Activated naive CD8-positive, alpha-beta T cell treated with anti-CD3 and anti-CD28 coated beads, Interleukin-2, amount 10 ng/mL, durations not matched to agents 7 days and 5 days (primary cell): ENCODE measurements at regions not wholly inside any gene's neighbourhood (a gene's known extent, or its start where the extent isn't known, plus 50 kb on each side); places are given as distances from the start of the nearest gene placed in this dataset.
"Not testable (repeated sequence)": the region's sequence is repeated elsewhere in the genome, so short reads cannot be mapped to it uniquely, and the experiment has no call there.

Source experiments
- ATAC-seq: fragments of 150-1000 bp; cut with Tn5 transposase; one replicate; pipeline ENCODE4 v1.10.0; 2021; ENCODE audit warnings: low read depth, moderate library complexity
- POLR2A ChIA-PET: fragments of 350-600 bp; sonication (Branson Sonifier 250); formaldehyde crosslinking; loops from one replicate; lab custom pipeline; 2021; ENCODE audit warnings: antibody characterized with exemption; lab: Charles Lee
- DNase-seq: peaks from one replicate; pipeline ENCODE4 v3.0.0; 2021
- H3K27ac Mint-ChIP-seq: one replicate; pipeline ENCODE4 v1.8.0; 2022; ENCODE audit warnings: mild to moderate bottlenecking, mixed read lengths
- H3K27me3 Mint-ChIP-seq: one replicate; pipeline ENCODE4 v1.8.0; 2022; ENCODE audit warnings: mild to moderate bottlenecking, moderate library complexity, mixed read lengths
- H3K36me3 Mint-ChIP-seq: one replicate; pipeline ENCODE4 v1.8.0; 2021; ENCODE audit warnings: mild to moderate bottlenecking, mixed read lengths
- H3K4me1 Mint-ChIP-seq: one replicate; pipeline ENCODE4 v1.8.0; 2021; ENCODE audit warnings: mixed read lengths
- H3K4me3 Mint-ChIP-seq: one replicate; pipeline ENCODE4 v1.8.0; 2022; ENCODE audit warnings: mild to moderate bottlenecking, moderate library complexity, mixed read lengths
- H3K9me3 Mint-ChIP-seq: one replicate; pipeline ENCODE4 v1.8.0; 2021; ENCODE audit warnings: mixed read lengths

- DNase-seq, H3K36me3 Mint-ChIP-seq, H3K27ac Mint-ChIP-seq, H3K27me3 Mint-ChIP-seq, ATAC-seq, POLR2A ChIA-PET, H3K4me3 Mint-ChIP-seq, H3K4me1 Mint-ChIP-seq: not testable (repeated sequence)
- peaks cover 27% of the 10 kb centered on the region for H3K9me3 Mint-ChIP-seq
These were observed 1533.5 kb upstream of the TPTE start for GRCh38 chr21:8987896-8988295.

- Mint-ChIP-seq H3K4me3 (no peak overlapping the region), H3K36me3 (no peaks in the 10 kb centered on the region), H3K4me1 (no peaks in the 10 kb centered on the region), H3K27me3 (no peaks in the 10 kb centered on the region), H3K27ac (no peak overlapping the region), H3K9me3 (peaks cover 33% of the 10 kb centered on the region)
- no peak for ATAC-seq
- POLR2A ChIA-PET = no interaction called here
- DNase-seq = no peak
These were observed 1532.7 kb upstream of the TPTE start for GRCh38 chr21:8988696-8989095.

DNA sequence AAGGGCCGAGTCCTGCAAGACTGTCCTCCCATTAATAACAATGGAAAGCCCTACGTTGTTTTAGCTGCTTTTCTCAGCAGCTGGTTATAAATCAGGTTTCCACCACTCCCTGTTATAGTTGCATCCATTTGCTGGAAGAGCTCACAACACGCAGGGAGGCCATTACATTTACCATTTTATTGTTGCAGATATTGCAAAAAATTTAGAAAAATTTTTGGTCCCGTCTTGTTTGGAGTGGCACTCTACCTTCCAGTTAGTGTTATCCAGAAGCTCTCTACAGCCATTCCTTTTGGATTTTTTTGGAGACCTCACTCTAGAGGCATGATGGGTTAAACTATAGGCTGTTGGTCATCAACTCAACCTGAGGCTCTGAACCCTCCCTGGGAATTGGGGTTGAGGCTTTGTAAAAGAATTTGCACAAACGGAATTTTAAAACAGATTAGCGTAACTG, 1532.1 kb upstream of the TPTE start:
- H3K4me1 Mint-ChIP-seq = no peaks in the 10 kb centered on the region
- no peak overlapping the region for H3K4me3 Mint-ChIP-seq
- no peaks in the 10 kb centered on the region for H3K27me3 Mint-ChIP-seq
- POLR2A ChIA-PET = no interaction called here
- DNase-seq (no peak), ATAC-seq (no peak)
- H3K27ac Mint-ChIP-seq = no peak overlapping the region
- H3K9me3 Mint-ChIP-seq = peaks cover 36% of the 10 kb centered on the region
- H3K36me3 Mint-ChIP-seq = no peaks in the 10 kb centered on the region

DNA sequence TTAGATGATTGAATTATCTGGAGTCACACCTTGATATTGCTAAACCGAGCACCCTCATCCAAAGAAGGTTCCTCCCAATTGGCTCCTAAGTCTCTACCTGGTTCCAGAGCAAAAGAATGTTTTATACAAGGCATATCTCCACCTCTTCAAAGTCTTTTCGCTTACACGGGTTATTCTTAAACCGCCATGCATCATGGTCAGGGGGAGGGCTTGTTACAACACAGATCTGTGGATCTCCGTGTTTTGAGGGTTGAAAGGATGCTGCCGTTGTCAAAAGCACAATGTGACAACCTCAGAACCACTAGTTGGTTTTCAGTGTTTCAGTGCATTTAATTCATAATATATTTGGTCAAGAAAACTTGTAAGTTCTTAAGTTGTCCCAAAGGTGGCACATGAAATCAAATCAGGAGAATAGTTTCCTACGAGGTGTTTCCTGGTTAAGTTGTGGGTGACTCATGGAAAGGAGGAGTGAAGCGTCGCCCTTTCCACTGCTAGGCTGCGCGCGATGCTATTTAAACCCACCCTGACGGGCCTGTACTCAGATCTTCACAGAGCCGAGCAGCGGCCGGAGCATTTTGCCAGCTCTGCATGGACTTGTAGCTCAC, 1531.6 kb upstream of the TPTE start:
- POLR2A ChIA-PET = no interaction called here
- H3K36me3 Mint-ChIP-seq = no peaks in the 10 kb centered on the region
- H3K27ac Mint-ChIP-seq = no peak overlapping the region
- no peaks in the 10 kb centered on the region for H3K4me1 Mint-ChIP-seq
- no peaks in the 10 kb centered on the region for H3K27me3 Mint-ChIP-seq
- peaks cover 37% of the 10 kb centered on the region for H3K9me3 Mint-ChIP-seq
- DNase-seq (no peak), ATAC-seq (no peak)
- no peak overlapping the region for H3K4me3 Mint-ChIP-seq

DNA sequence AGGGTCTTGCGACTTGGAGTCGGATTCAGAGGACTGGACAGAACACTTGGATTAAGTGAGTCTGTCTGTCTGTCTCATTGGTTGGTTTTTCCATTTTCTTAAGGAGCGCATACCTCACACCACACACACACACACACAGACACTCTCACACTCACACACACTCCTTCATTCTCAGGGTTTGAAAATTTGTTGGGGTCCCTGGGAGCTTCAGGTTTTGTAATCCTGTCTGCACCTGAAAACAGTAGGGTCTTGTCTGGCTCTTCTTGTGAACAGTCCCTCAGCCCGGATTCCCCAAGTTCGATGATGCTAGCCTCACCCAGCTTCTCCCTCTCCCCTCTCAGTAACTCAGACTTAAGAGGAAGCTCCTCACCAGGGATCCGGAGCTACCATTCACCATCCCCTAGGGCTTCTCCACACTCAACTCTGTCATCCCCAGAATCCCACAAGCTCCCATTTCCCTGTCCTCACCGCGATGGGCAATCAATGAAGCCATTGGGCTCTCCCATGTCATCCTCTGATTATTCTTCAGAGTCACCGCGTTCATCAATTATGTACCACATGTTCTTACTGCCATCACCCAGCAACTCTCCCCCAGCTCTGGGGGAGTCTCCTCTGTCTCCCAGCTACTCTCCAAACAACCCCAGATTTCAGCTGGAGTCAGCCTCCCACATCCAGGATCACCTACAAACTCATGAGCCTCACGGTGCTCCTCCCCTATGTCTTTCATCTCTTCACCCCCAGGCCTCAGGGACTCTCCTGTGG, 1530.9 kb upstream of the TPTE start:
- no peaks in the 10 kb centered on the region for H3K27me3 Mint-ChIP-seq
- H3K4me3 Mint-ChIP-seq = no peak overlapping the region
- ATAC-seq (no peak), DNase-seq (no peak)
- POLR2A ChIA-PET = no interaction called here
- H3K27ac Mint-ChIP-seq = no peak overlapping the region
- no peaks in the 10 kb centered on the region for H3K36me3 Mint-ChIP-seq
- H3K9me3 Mint-ChIP-seq = peaks cover 39% of the 10 kb centered on the region
- no peaks in the 10 kb centered on the region for H3K4me1 Mint-ChIP-seq

GRCh38 chr21:8991088-8991907, 1530.1 kb upstream of the TPTE start:
- Mint-ChIP-seq H3K9me3 (peaks cover 39% of the 10 kb centered on the region), H3K36me3 (no peaks in the 10 kb centered on the region), H3K4me1 (no peaks in the 10 kb centered on the region), H3K27ac (no peak overlapping the region), H3K4me3 (no peak overlapping the region), H3K27me3 (no peaks in the 10 kb centered on the region)
- ATAC-seq (no peak), DNase-seq (no peak)
- POLR2A ChIA-PET = no interaction called here

DNA sequence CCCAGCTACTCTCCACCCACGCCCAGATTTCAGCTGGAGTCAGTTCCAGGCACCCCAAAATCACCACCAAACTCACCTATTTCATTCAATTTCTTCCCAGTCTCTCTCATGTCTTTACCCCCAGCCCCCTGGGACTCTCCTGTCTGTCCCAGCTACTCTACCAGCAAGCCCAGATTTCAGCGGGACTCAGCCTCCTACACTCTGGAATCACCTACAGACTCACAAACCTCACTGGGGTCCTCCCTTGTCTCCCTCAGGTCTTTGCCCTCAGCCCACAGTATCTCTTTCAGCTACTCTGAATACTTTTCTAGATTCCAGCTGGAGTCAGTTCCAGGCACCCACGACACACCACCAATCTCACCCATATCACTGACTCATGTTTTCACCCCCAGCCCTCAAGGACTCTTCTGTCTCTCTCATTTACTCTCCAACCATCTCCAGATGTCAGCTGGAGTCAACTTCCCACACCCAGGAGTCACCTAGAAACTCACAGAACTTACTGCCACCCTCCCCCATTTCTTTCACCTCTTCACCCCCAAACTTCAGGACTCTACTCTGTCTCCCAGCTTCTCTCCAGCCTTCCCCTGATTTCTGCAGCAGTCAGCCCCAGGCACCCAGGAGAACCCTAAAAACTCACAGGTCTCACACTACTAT, 1529.3 kb upstream of the TPTE start:
- no peaks in the 10 kb centered on the region for H3K36me3 Mint-ChIP-seq
- no peaks in the 10 kb centered on the region for H3K4me1 Mint-ChIP-seq
- H3K27me3 Mint-ChIP-seq = no peaks in the 10 kb centered on the region
- no peak overlapping the region for H3K4me3 Mint-ChIP-seq
- no peak overlapping the region for H3K27ac Mint-ChIP-seq
- DNase-seq (no peak), ATAC-seq (no peak)
- POLR2A ChIA-PET = no interaction called here
- peaks cover 39% of the 10 kb centered on the region for H3K9me3 Mint-ChIP-seq

- Mint-ChIP-seq H3K4me1 (no peaks in the 10 kb centered on the region), H3K36me3 (no peaks in the 10 kb centered on the region), H3K9me3 (peaks cover 39% of the 10 kb centered on the region), H3K27ac (no peak overlapping the region), H3K27me3 (no peaks in the 10 kb centered on the region), H3K4me3 (no peak overlapping the region)
- POLR2A ChIA-PET = no interaction called here
- no peak for DNase-seq
- ATAC-seq = no peak
These were observed 1528.6 kb upstream of the TPTE start for GRCh38 chr21:8992731-8993174.

- ATAC-seq (no peak), DNase-seq (no peak)
- Mint-ChIP-seq H3K9me3 (peaks cover 39% of the 10 kb centered on the region), H3K4me3 (no peak overlapping the region), H3K27ac (no peak overlapping the region), H3K4me1 (no peaks in the 10 kb centered on the region), H3K36me3 (no peaks in the 10 kb centered on the region), H3K27me3 (no peaks in the 10 kb centered on the region)
- POLR2A ChIA-PET = no interaction called here
These were observed 1528.0 kb upstream of the TPTE start for GRCh38 chr21:8993284-8993942.

GRCh38 chr21:8993943-8994639, 1527.3 kb upstream of the TPTE start:
- no peaks in the 10 kb centered on the region for H3K4me1 Mint-ChIP-seq
- no peaks in the 10 kb centered on the region for H3K36me3 Mint-ChIP-seq
- H3K27ac Mint-ChIP-seq = no peak overlapping the region
- POLR2A ChIA-PET = no interaction called here
- DNase-seq (no peak), ATAC-seq (no peak)
- peaks cover 39% of the 10 kb centered on the region for H3K9me3 Mint-ChIP-seq
- no peaks in the 10 kb centered on the region for H3K27me3 Mint-ChIP-seq
- no peak overlapping the region for H3K4me3 Mint-ChIP-seq

DNA sequence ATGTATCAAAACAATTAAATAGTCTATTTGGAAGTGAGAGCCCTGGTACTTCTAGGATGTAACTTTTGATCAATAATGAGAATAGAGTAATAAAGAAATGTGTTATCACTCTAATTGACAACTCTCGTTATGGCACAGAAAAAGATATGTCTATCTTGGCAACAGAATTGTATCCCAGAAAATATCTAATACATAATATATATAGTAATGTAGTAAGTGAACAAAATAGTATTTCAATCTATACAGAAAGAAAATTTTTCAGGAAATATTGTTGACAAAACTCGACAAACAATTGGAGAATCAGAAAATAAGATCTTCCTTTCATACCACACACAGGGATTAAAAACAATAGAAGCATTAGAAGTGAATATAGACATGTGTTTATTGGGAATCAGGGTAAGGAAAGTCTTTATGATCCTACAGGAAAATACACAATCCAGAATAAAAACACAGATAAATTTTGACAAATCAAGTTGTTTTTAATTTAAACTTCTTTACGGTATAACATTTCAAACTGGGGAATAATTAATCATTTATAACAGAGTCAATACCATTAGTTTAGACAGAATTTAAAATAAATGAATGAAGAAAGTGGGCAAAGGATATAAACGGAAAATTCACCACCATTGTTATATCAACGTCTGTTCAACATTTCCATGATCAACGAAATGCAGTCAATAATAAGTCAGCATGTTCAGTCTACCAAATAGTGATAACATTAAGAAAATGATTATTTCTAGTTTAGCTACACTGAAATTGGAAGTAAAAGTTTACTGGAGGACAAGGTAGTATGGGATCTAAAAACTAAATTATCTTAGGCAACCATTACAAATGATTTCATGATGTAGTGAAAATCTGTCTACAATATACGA, 1526.5 kb upstream of the TPTE start:
- ATAC-seq = no peak
- POLR2A ChIA-PET = no interaction called here
- peaks cover 37% of the 10 kb centered on the region for H3K9me3 Mint-ChIP-seq

DNA sequence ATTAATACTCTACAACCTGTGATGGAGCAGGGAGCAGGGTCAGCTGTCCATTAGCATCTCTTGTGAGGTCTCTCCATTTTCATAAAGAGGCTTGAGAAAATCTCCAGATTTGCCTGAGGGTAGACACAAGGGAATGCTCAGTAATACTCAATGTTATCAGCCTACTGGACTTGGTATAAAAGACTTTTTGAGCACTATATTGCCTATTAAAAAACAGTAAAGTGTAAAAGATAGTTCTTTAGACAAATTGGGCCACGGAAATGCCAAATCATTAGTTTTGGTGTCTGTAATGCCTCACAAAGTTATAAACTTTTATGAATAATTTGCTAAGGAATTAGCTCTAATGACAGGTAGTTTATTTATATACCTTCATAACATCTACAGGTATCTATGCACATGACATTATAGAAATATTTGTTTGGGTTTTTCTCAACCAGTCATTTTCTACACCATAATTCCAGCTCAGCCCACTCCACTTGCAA, 1524.9 kb upstream of the TPTE start:
- H3K4me1 Mint-ChIP-seq, DNase-seq, H3K27ac Mint-ChIP-seq, ATAC-seq, POLR2A ChIA-PET, H3K27me3 Mint-ChIP-seq, H3K36me3 Mint-ChIP-seq, H3K4me3 Mint-ChIP-seq: not testable (repeated sequence)
- H3K9me3 Mint-ChIP-seq = peaks cover 32% of the 10 kb centered on the region

More for the DNA sequence above, 1526.5 kb upstream of the TPTE start:
- no peak for DNase-seq
- Mint-ChIP-seq H3K4me1 (no peaks in the 10 kb centered on the region), H3K27ac (no peak overlapping the region), H3K36me3 (no peaks in the 10 kb centered on the region), H3K27me3 (no peaks in the 10 kb centered on the region), H3K4me3 (no peak overlapping the region)
